Kasumi-1 (cell line): ENCODE measurements at regions not wholly inside any gene's neighbourhood (a gene's known extent, or its start where the extent isn't known, plus 50 kb on each side); places are given as distances from the start of the nearest gene placed in this dataset.
A peak's percentile ranks its signal among the peaks of the same experiment; 100 is the strongest.
"Not testable (repeated sequence)": the region's sequence is repeated elsewhere in the genome, so short reads cannot be mapped to it uniquely, and the experiment has no call there.

Experiments
- DNase-seq, 2 experiments: peaks; one replicate each; lab custom pipeline; 2025; lab: John Stamatoyannopoulos, UW

GRCh38 chrX:142742581-142742980, 283.1 kb upstream of the SPANXN4 start:
- DNase-seq = no peak

GRCh38 chrX:142733327-142733726, 292.4 kb upstream of the SPANXN4 start:
- no peak for DNase-seq

- no peak for DNase-seq
Observed at GRCh38 chrX:142711796-142712290, 313.9 kb upstream of the SPANXN4 start.

GRCh38 chrX:142702749-142703148, 323.0 kb upstream of the SPANXN4 start:
- no peak for DNase-seq

GRCh38 chrX:142688256-142688655, 337.5 kb upstream of the SPANXN4 start:
- DNase-seq = no peak

- DNase-seq = no peak
Observed at GRCh38 chrX:142686653-142687283, 339.0 kb upstream of the SPANXN4 start.

GRCh38 chrX:142686206-142686605, 339.5 kb upstream of the SPANXN4 start:
- DNase-seq = no peak

- no peak for DNase-seq
Observed at GRCh38 chrX:142680038-142680437, 345.7 kb upstream of the SPANXN4 start.

GRCh38 chrX:142671036-142671435, 354.7 kb upstream of the SPANXN4 start:
- DNase-seq = no peak

- peak in 1 of 2 experiments; percentile 7 for DNase-seq
Observed at GRCh38 chrX:142663330-142664095, 362.2 kb upstream of the SPANXN4 start.

GRCh38 chrX:142661696-142662095, 364.0 kb upstream of the SPANXN4 start:
- DNase-seq = no peak

- no peak for DNase-seq
Observed at GRCh38 chrX:142655507-142655906, 370.2 kb upstream of the SPANXN4 start.

GRCh38 chrX:142637206-142637605, 388.5 kb upstream of the SPANXN4 start:
- peak; percentile 2 to 9 for DNase-seq

GRCh38 chrX:142616636-142617035, 409.1 kb upstream of the SPANXN4 start:
- DNase-seq = no peak

GRCh38 chrX:142613403-142613802, 408.3 kb upstream of the MAGEC2 start:
- no peak for DNase-seq

- DNase-seq = not testable (repeated sequence)
Observed at GRCh38 chrX:142606629-142607028, 401.5 kb upstream of the MAGEC2 start.

GRCh38 chrX:142601792-142602191, 396.7 kb upstream of the MAGEC2 start:
- DNase-seq = no peak

- DNase-seq = no peak
Observed at GRCh38 chrX:142593361-142593862, 388.3 kb upstream of the MAGEC2 start.

- no peak for DNase-seq
Observed at GRCh38 chrX:142576615-142577014, 371.5 kb upstream of the MAGEC2 start.

GRCh38 chrX:142549923-142550322, 344.8 kb upstream of the MAGEC2 start:
- DNase-seq = no peak

GRCh38 chrX:142505839-142506238, 300.7 kb upstream of the MAGEC2 start:
- DNase-seq = no peak

- no peak for DNase-seq
Observed at GRCh38 chrX:142503967-142504643, 299.0 kb upstream of the MAGEC2 start.

GRCh38 chrX:142502441-142502840, 297.4 kb upstream of the MAGEC2 start:
- no peak for DNase-seq
